Osteoblast (primary cell): ENCODE measurements at regions not wholly inside any gene's neighbourhood (a gene's known extent, or its start where the extent isn't known, plus 50 kb on each side); places are given as distances from the start of the nearest gene placed in this dataset.

Source experiments
- DNase-seq: peaks from one replicate; pipeline ENCODE4 v3.0.0; 2011; ENCODE audit warnings: low spot score, mixed read lengths; ENCODE audit not compliant: insufficient read length; ENCODE audit errors: missing footprints
- H2AFZ ChIP-seq: 2 replicates; pipeline ENCODE4 v1.6.0; 2011; ENCODE audit warnings: mild to moderate bottlenecking, low read length
- H3K27ac ChIP-seq: 2 replicates; pipeline ENCODE4 v1.5.1; 2011; ENCODE audit warnings: mild to moderate bottlenecking, low read depth, low read length, moderate library complexity
- H3K27me3 ChIP-seq: 2 replicates; pipeline ENCODE4 v1.6.0; 2012; ENCODE audit warnings: mild to moderate bottlenecking, control low read depth, inconsistent platforms, low read length, moderate library complexity; ENCODE audit not compliant: insufficient read depth
- H3K36me3 ChIP-seq: 2 replicates; pipeline ENCODE4 v1.5.1; 2011; ENCODE audit warnings: mild to moderate bottlenecking, low read length, control low read depth, moderate library complexity; ENCODE audit not compliant: insufficient read depth
- H3K4me1 ChIP-seq: 2 replicates; pipeline ENCODE4 v1.5.1; 2011; ENCODE audit warnings: mild to moderate bottlenecking, low read length, control low read depth, moderate library complexity; ENCODE audit not compliant: insufficient read depth
- H3K4me2 ChIP-seq: 2 replicates; pipeline ENCODE4 v1.6.0; 2011; ENCODE audit warnings: mild to moderate bottlenecking, low read length; ENCODE audit not compliant: insufficient read depth
- H3K4me3 ChIP-seq: fragments of 200-600 bp; sonication (generic); 3 replicates; pipeline ENCODE4 v1.5.1; 2012; ENCODE audit warnings: mild to moderate bottlenecking, low read length, inconsistent platforms; ENCODE audit not compliant: insufficient read depth
- H3K79me2 ChIP-seq: 2 replicates; pipeline ENCODE4 v1.6.0; 2012; ENCODE audit warnings: mild to moderate bottlenecking, low read length, control low read depth, inconsistent platforms; ENCODE audit not compliant: insufficient read depth
- H3K9me3 ChIP-seq: 2 replicates; pipeline ENCODE4 v1.5.1; 2011; ENCODE audit warnings: low read depth, low read length, control low read depth
- H4K20me1 ChIP-seq: 2 replicates; pipeline ENCODE4 v1.6.0; 2012; ENCODE audit warnings: mild to moderate bottlenecking, low read length, control low read depth; ENCODE audit not compliant: insufficient read depth
- TF ChIP-seq, protein P1 (sequence below): IDR thresholded peaks from 2 replicates; pipeline ENCODE4 v1.5.1; 2011; ENCODE audit warnings: mild to moderate bottlenecking, low read depth, low read length, moderate library complexity; ENCODE audit errors: extremely low read depth

DNA sequence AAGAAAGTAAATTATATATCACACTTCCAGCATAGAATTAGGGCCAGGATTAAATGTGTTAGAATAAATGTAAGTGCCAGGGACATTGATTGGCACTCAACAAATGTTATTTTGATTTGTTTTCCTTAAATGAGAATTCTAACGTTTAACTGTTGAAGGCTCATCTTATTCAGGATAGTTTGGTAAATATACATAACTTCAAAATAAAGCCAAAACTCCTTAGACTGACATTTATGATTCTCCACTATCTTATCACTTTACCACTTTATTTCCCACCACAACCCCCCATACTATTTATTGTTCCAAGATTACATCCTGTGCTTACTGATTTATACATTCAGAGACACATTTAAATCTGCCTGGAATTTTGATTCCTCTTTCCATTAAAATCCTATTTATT lies 769.5 kb upstream of the CDH2 start:
- Histone ChIP-seq H2AFZ (no peak overlapping the region), H3K27ac (no peak overlapping the region), H4K20me1 (no peaks in the 10 kb centered on the region), H3K4me2 (no peak overlapping the region), H3K27me3 (no peaks in the 10 kb centered on the region), H3K36me3 (no peaks in the 10 kb centered on the region), H3K4me1 (no peaks in the 10 kb centered on the region), H3K4me3 (no peak overlapping the region), H3K79me2 (no peaks in the 10 kb centered on the region), H3K9me3 (no peaks in the 10 kb centered on the region)
- TF ChIP-seq, protein P1, sequence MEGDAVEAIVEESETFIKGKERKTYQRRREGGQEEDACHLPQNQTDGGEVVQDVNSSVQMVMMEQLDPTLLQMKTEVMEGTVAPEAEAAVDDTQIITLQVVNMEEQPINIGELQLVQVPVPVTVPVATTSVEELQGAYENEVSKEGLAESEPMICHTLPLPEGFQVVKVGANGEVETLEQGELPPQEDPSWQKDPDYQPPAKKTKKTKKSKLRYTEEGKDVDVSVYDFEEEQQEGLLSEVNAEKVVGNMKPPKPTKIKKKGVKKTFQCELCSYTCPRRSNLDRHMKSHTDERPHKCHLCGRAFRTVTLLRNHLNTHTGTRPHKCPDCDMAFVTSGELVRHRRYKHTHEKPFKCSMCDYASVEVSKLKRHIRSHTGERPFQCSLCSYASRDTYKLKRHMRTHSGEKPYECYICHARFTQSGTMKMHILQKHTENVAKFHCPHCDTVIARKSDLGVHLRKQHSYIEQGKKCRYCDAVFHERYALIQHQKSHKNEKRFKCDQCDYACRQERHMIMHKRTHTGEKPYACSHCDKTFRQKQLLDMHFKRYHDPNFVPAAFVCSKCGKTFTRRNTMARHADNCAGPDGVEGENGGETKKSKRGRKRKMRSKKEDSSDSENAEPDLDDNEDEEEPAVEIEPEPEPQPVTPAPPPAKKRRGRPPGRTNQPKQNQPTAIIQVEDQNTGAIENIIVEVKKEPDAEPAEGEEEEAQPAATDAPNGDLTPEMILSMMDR: no peak
- DNase-seq: no peak

DNA sequence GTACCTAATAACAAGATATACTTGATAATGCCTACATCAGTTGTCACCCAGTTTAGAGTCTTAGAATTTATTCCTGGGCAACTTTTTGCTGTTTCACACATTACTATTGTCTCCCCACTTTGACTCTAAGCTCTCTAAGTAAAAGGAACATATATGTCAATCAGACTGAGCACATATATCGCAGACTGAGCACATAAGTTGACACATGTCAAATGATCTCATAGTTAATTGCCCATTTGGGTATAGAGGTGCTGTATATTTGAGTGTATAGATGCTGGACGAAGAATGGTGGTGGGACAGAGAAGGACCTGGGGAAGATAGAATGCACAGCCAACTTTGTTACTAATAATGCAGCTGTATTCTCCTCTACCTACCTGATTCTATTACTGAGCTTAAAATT lies 746.0 kb upstream of the CDH2 start:
- no peak for DNase-seq
- Histone ChIP-seq H4K20me1 (no peaks in the 10 kb centered on the region), H3K4me2 (no peak overlapping the region), H3K27ac (no peak overlapping the region), H3K4me3 (no peak overlapping the region), H2AFZ (no peak overlapping the region), H3K4me1 (no peaks in the 10 kb centered on the region), H3K9me3 (no peaks in the 10 kb centered on the region), H3K79me2 (no peaks in the 10 kb centered on the region), H3K27me3 (no peaks in the 10 kb centered on the region), H3K36me3 (no peaks in the 10 kb centered on the region)
- TF ChIP-seq, protein P1: no peak

DNA sequence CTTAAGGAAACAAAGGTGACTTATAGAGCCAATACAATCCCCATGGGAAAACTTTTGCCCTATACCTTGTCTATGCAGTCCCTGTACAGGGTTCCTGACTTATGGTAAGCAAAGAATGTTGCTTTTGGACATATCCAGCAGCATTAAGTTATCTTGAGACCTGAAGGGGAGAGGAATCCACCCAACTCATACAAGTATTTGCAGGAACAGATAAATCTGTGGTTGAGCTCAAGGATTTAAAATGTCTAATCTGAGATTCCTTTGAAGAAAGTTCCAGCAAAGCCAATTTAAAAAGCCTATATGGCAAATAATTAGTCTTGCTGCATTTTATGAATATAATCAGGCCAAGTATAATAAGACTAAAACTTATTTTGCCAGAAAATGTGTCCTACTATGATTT lies 739.5 kb upstream of the CDH2 start:
- Histone ChIP-seq H3K4me3 (no peak overlapping the region), H4K20me1 (no peaks in the 10 kb centered on the region), H3K4me1 (no peaks in the 10 kb centered on the region), H3K79me2 (no peaks in the 10 kb centered on the region), H2AFZ (no peak overlapping the region), H3K27ac (no peak overlapping the region), H3K36me3 (no peaks in the 10 kb centered on the region), H3K9me3 (no peaks in the 10 kb centered on the region), H3K4me2 (no peak overlapping the region), H3K27me3 (no peaks in the 10 kb centered on the region)
- DNase-seq: no peak
- TF ChIP-seq, protein P1: no peak

DNA sequence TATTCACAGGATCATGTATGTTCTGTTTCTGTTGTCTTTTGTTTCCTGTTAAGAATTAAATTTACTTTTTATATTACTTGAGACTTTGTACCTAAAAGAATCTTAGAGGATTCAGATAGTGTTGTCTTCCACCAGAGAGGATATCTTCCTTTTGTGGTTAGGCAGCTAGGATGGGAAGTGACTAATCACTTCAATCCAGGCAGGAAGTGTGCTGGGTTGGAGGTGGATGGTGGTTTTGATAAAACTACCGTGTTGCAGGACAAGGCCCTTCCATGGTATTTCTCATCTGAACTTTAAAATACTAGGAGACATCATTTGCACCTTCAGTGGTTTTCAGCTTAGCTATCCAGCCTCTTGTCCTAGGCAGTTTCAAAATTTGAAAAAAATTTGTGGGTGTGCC lies 728.6 kb upstream of the CDH2 start:
- TF ChIP-seq, protein P1: no peak
- H3K27me3 ChIP-seq: no peaks in the 10 kb centered on the region
- no peaks in the 10 kb centered on the region for H3K79me2 ChIP-seq
- no peaks in the 10 kb centered on the region for H3K9me3 ChIP-seq
- H2AFZ ChIP-seq: peak overlapping the region; percentile 78
- peaks cover 15% of the 10 kb centered on the region for H3K4me1 ChIP-seq
- no peaks in the 10 kb centered on the region for H3K36me3 ChIP-seq
- DNase-seq: peak; percentile 3
- no peak overlapping the region for H3K4me3 ChIP-seq
- H3K4me2 ChIP-seq: peak overlapping the region; percentile 16
- H3K27ac ChIP-seq: no peak overlapping the region
- H4K20me1 ChIP-seq: no peaks in the 10 kb centered on the region
